GM12878 (cell line): ENCODE measurements at regions not wholly inside any gene's neighbourhood (a gene's known extent, or its start where the extent isn't known, plus 50 kb on each side); places are given as distances from the start of the nearest gene placed in this dataset.

Experiments
- DPF2 ChIP-seq: fragments of 450-650 bp; IDR thresholded peaks from 2 replicates; pipeline ENCODE4 v1.6.1; 2017; ENCODE audit warnings: mild to moderate bottlenecking
- POLR2A ChIP-seq: IDR thresholded peaks from 2 replicates; pipeline ENCODE4 v1.6.1; 2011; ENCODE audit warnings: low read depth, mild to moderate bottlenecking, low read length
- SMAD5 ChIP-seq: IDR thresholded peaks from 2 replicates; pipeline ENCODE4 v1.6.1; 2016; ENCODE audit warnings: antibody characterized with exemption, low read depth
- STAT3 ChIP-seq: IDR thresholded peaks from 2 replicates; pipeline ENCODE4 v1.6.1; 2011; ENCODE audit warnings: low read depth, low read length, improper control_type of control experiment
- TF ChIP-seq, protein P1 (sequence below): IDR thresholded peaks from 2 replicates; pipeline ENCODE4 v1.6.1; 2011; ENCODE audit warnings: low read depth, low read length, improper control_type of control experiment, borderline replicate concordance
- TF ChIP-seq, protein P2 (sequence below): fragments of 450-650 bp; IDR thresholded peaks from 2 replicates; pipeline ENCODE4 v1.6.1; 2017; ENCODE audit warnings: antibody characterized with exemption, mild to moderate bottlenecking, moderate library complexity
- TF ChIP-seq, protein P3 (sequence below), 3 experiments: IDR thresholded peaks in 2 of 3; conservative IDR thresholded peaks in 1 of 3; 2 replicates each; pipeline ENCODE4 v1.5.1; 2011; ENCODE audit warnings: low read depth in 3 of 3, low read length in 3 of 3, mild to moderate bottlenecking in 3 of 3, control low read depth in 2 of 3, moderate library complexity in 2 of 3, inconsistent platforms in 1 of 3, mixed read lengths in 1 of 3; ENCODE audit not compliant: control insufficient read depth in 2 of 3, insufficient read depth in 1 of 3; ENCODE audit errors: extremely low read depth in 1 of 3

- TF ChIP-seq, protein P1, sequence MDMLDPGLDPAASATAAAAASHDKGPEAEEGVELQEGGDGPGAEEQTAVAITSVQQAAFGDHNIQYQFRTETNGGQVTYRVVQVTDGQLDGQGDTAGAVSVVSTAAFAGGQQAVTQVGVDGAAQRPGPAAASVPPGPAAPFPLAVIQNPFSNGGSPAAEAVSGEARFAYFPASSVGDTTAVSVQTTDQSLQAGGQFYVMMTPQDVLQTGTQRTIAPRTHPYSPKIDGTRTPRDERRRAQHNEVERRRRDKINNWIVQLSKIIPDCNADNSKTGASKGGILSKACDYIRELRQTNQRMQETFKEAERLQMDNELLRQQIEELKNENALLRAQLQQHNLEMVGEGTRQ: no peak
- TF ChIP-seq DPF2: no peak
- TF ChIP-seq, protein P2, sequence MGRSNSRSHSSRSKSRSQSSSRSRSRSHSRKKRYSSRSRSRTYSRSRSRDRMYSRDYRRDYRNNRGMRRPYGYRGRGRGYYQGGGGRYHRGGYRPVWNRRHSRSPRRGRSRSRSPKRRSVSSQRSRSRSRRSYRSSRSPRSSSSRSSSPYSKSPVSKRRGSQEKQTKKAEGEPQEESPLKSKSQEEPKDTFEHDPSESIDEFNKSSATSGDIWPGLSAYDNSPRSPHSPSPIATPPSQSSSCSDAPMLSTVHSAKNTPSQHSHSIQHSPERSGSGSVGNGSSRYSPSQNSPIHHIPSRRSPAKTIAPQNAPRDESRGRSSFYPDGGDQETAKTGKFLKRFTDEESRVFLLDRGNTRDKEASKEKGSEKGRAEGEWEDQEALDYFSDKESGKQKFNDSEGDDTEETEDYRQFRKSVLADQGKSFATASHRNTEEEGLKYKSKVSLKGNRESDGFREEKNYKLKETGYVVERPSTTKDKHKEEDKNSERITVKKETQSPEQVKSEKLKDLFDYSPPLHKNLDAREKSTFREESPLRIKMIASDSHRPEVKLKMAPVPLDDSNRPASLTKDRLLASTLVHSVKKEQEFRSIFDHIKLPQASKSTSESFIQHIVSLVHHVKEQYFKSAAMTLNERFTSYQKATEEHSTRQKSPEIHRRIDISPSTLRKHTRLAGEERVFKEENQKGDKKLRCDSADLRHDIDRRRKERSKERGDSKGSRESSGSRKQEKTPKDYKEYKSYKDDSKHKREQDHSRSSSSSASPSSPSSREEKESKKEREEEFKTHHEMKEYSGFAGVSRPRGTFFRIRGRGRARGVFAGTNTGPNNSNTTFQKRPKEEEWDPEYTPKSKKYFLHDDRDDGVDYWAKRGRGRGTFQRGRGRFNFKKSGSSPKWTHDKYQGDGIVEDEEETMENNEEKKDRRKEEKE: no peak
- TF ChIP-seq STAT3: no peak
- TF ChIP-seq, protein P3, sequence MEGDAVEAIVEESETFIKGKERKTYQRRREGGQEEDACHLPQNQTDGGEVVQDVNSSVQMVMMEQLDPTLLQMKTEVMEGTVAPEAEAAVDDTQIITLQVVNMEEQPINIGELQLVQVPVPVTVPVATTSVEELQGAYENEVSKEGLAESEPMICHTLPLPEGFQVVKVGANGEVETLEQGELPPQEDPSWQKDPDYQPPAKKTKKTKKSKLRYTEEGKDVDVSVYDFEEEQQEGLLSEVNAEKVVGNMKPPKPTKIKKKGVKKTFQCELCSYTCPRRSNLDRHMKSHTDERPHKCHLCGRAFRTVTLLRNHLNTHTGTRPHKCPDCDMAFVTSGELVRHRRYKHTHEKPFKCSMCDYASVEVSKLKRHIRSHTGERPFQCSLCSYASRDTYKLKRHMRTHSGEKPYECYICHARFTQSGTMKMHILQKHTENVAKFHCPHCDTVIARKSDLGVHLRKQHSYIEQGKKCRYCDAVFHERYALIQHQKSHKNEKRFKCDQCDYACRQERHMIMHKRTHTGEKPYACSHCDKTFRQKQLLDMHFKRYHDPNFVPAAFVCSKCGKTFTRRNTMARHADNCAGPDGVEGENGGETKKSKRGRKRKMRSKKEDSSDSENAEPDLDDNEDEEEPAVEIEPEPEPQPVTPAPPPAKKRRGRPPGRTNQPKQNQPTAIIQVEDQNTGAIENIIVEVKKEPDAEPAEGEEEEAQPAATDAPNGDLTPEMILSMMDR (IDR thresholded peaks at IDR 0.05 in 2 of 3, conservative IDR thresholded peaks at IDR 0.05 in 1 of 3; ENCODE audit: control insufficient read depth in 2 of 3, extremely low read depth in 1 of 3, insufficient read depth in 1 of 3, low read depth in 3 of 3, low read length in 3 of 3): no peak
- TF ChIP-seq SMAD5: no peak
- no peak for TF ChIP-seq POLR2A
Measured at GRCh38 chr15:62469478-62469873, 304.4 kb upstream of the C2CD4B start (continued).
